ENCODE measurements at regions not wholly inside any gene's neighbourhood (a gene's known extent, or its start where the extent isn't known, plus 50 kb on each side); places are given as distances from the start of the nearest gene placed in this dataset.

- Histone ChIP-seq H3K36me3 (ENCODE audit: control insufficient read depth in 2 of 2, extremely low read depth in 1 of 2, insufficient read depth in 2 of 2, low read length in 2 of 2) (no peaks in the 10 kb centered on the region), H3K4me1 (ENCODE audit: control insufficient read depth, extremely low read depth, insufficient read depth, low read length) (no peaks in the 10 kb centered on the region), H2AFZ (ENCODE audit: low read depth, low read length) (no peak overlapping the region), H3K4me2 (ENCODE audit: insufficient read depth, low read length) (no peak overlapping the region), H3K27me3 (ENCODE audit: control insufficient read depth in 2 of 2, insufficient read depth in 2 of 2, low read length in 2 of 2) (no peaks in the 10 kb centered on the region), H3K4me3 (replicated peaks in 1 of 3; ENCODE audit: insufficient read depth in 1 of 3, low read depth in 1 of 3, low read length in 3 of 3) (no peak overlapping the region), H3K9me3 (replicated peaks; ENCODE audit: control insufficient read depth, insufficient read depth, low read length) (no peaks in the 10 kb centered on the region), H4K20me1 (replicated peaks; ENCODE audit: control insufficient read depth, extremely low read depth, insufficient read depth, low read length) (no peaks in the 10 kb centered on the region), H3K9me1 (replicated peaks; ENCODE audit: control insufficient read depth, extremely low read depth, insufficient read depth, low read length) (no peaks in the 10 kb centered on the region), H3K9ac (replicated peaks; ENCODE audit: extremely low read depth, insufficient read depth, low read length) (no peak overlapping the region), H3K27ac (ENCODE audit: insufficient read depth, low read depth, low read length) (no peak overlapping the region), H3K79me2 (ENCODE audit: control insufficient read depth, insufficient read depth, low read length) (no peaks in the 10 kb centered on the region)
- TF ChIP-seq CTCF (IDR thresholded peaks at IDR 0.05; ENCODE audit: extremely low read depth in 1 of 2, insufficient read depth in 1 of 2, low read depth in 1 of 2, low read length in 2 of 2) (no peak), POLR2AphosphoS5 (IDR thresholded peaks at IDR 0.05; ENCODE audit: insufficient read depth, low read depth, low read length) (no peak)
- DNase-seq (ENCODE audit: low read depth, low spot score) = no peak
- CTCF ChIA-PET = interaction anchor here (0.6 kb wide), 1 partner anchor 1869 kb away, joined by 3 read pairs; no protein-coding TSS in a partner anchor
- POLR2A ChIA-PET = no interaction called here
- dilution Hi-C loops (cut with MboI; ENCODE audit: extremely low pct_ligation_motif_present, low sequenced_read_pairs) = no loop called here
- no TSS peak for BruUV-seq (replicated peaks)
- intact Hi-C loops (cut with micrococcal nuclease) = no loop called here
- FAIRE-seq = no peak
Observed at GRCh38 chr5:129228577-129228976, 134.0 kb downstream of the ISOC1 start.

- no peaks in the 10 kb centered on the region for H3K36me3 ChIP-seq (ENCODE audit: control insufficient read depth in 2 of 2, extremely low read depth in 1 of 2, insufficient read depth in 2 of 2, low read length in 2 of 2)
- no peaks in the 10 kb centered on the region for H4K20me1 ChIP-seq (replicated peaks; ENCODE audit: control insufficient read depth, extremely low read depth, insufficient read depth, low read length)
- no peaks in the 10 kb centered on the region for H3K4me1 ChIP-seq (ENCODE audit: control insufficient read depth, extremely low read depth, insufficient read depth, low read length)
- no peak overlapping the region for H3K4me2 ChIP-seq (ENCODE audit: insufficient read depth, low read length)
- FAIRE-seq = no peak
- intact Hi-C loops (cut with micrococcal nuclease) = no loop called here
- H2AFZ ChIP-seq (ENCODE audit: low read depth, low read length) = no peak overlapping the region
- TF ChIP-seq FOS (IDR thresholded peaks at IDR 0.05; ENCODE audit: borderline replicate concordance, insufficient read depth, low read length) (no peak), GATA2 (IDR thresholded peaks at IDR 0.05; ENCODE audit: insufficient read depth, insufficient read length, low read depth, low read length) (no peak), JUN (IDR thresholded peaks at IDR 0.05; ENCODE audit: borderline replicate concordance, insufficient read depth, insufficient read length, low read depth) (no peak), POLR2A (IDR thresholded peaks at IDR 0.05; ENCODE audit: low read depth, low read length) (no peak), MAX (IDR thresholded peaks at IDR 0.05; ENCODE audit: insufficient read depth, insufficient read length) (no peak), CTCF (IDR thresholded peaks at IDR 0.05; ENCODE audit: extremely low read depth in 1 of 2, insufficient read depth in 1 of 2, low read depth in 1 of 2, low read length in 2 of 2) (no peak), EZH2 (IDR thresholded peaks at IDR 0.05; ENCODE audit: borderline replicate concordance, low read depth, low read length, severe bottlenecking) (no peak), MYC (IDR thresholded peaks at IDR 0.05; ENCODE audit: low read depth, low read length) (no peak), POLR2AphosphoS5 (IDR thresholded peaks at IDR 0.05; ENCODE audit: insufficient read depth, low read depth, low read length) (no peak)
- no peak overlapping the region for H3K27ac ChIP-seq (ENCODE audit: insufficient read depth, low read depth, low read length)
- ChIA-PET CTCF (no interaction called here), POLR2A (no interaction called here)
- no peak overlapping the region for H3K9ac ChIP-seq (replicated peaks; ENCODE audit: extremely low read depth, insufficient read depth, low read length)
- H3K9me1 ChIP-seq (replicated peaks; ENCODE audit: control insufficient read depth, extremely low read depth, insufficient read depth, low read length) = no peaks in the 10 kb centered on the region
- H3K79me2 ChIP-seq (ENCODE audit: control insufficient read depth, insufficient read depth, low read length) = no peaks in the 10 kb centered on the region
- dilution Hi-C loops (cut with MboI; ENCODE audit: extremely low pct_ligation_motif_present, low sequenced_read_pairs) = no loop called here
- no peaks in the 10 kb centered on the region for H3K27me3 ChIP-seq (ENCODE audit: control insufficient read depth in 2 of 2, insufficient read depth in 2 of 2, low read length in 2 of 2)
- H3K4me3 ChIP-seq (replicated peaks in 1 of 3; ENCODE audit: insufficient read depth in 1 of 3, low read depth in 1 of 3, low read length in 3 of 3) = no peak overlapping the region
- no TSS peak for BruUV-seq (replicated peaks)
- DNase-seq (ENCODE audit: low read depth, low spot score) = no peak
- no peaks in the 10 kb centered on the region for H3K9me3 ChIP-seq (replicated peaks; ENCODE audit: control insufficient read depth, insufficient read depth, low read length)
Observed at GRCh38 chr5:129241755-129242154, 147.2 kb downstream of the ISOC1 start.
